ENCODE measurements at regions not wholly inside any gene's neighbourhood (a gene's known extent, or its start where the extent isn't known, plus 50 kb on each side); places are given as distances from the start of the nearest gene placed in this dataset.

GRCh38 chr11:15819679-15820286, 536.6 kb downstream of the SOX6 start (continued):
- no peak for TF ChIP-seq ZNF614 (CRISPR knock-in tag; IDR thresholded peaks at IDR 0.05; ENCODE audit: borderline replicate concordance)
- no peak for TF ChIP-seq ISL2 (CRISPR knock-in tag; IDR thresholded peaks at IDR 0.05)
- no peak for TF ChIP-seq ZNF567 (CRISPR knock-in tag; IDR thresholded peaks at IDR 0.05; ENCODE audit: borderline replicate concordance)
- TF ChIP-seq ZGPAT (CRISPR knock-in tag; IDR thresholded peaks at IDR 0.05) = no peak
- TF ChIP-seq KLF15 (CRISPR knock-in tag; IDR thresholded peaks at IDR 0.05; ENCODE audit: borderline replicate concordance) = no peak
- no peak for TF ChIP-seq JUND (CRISPR knock-in tag; IDR thresholded peaks at IDR 0.05)
- peak; percentile 38; the same call in 1 of the 2 replicates for TF ChIP-seq ZNF768 (CRISPR knock-in tag; IDR thresholded peaks at IDR 0.05)
- TF ChIP-seq ZFP82 (CRISPR knock-in tag; IDR thresholded peaks at IDR 0.05; ENCODE audit: borderline replicate concordance) = no peak
- TF ChIP-seq ZNF24 (IDR thresholded peaks at IDR 0.05) = no peak
- no peak for TF ChIP-seq TRAFD1 (CRISPR knock-in tag; IDR thresholded peaks at IDR 0.05; ENCODE audit: borderline replicate concordance)
- TF ChIP-seq POLR2AphosphoS2 (IDR thresholded peaks at IDR 0.05; ENCODE audit: low read depth, low read length) = no peak
- no peak for TF ChIP-seq NAIF1 (CRISPR knock-in tag; IDR thresholded peaks at IDR 0.05; ENCODE audit: borderline replicate concordance)
- no peak for TF ChIP-seq ZEB1 (IDR thresholded peaks at IDR 0.05; ENCODE audit: insufficient replicate concordance, low read depth)
- no peak for TF ChIP-seq TFAP4 (IDR thresholded peaks at IDR 0.05; ENCODE audit: borderline replicate concordance, low read depth)
- TF ChIP-seq ZFX (CRISPR knock-in tag; IDR thresholded peaks at IDR 0.05; ENCODE audit: low read depth) = peak; percentile 23; the same call in 1 of the 2 replicates
- TF ChIP-seq ZNF546 (CRISPR knock-in tag; conservative IDR thresholded peaks at IDR 0.05) = no peak
- TF ChIP-seq MYNN (CRISPR knock-in tag; IDR thresholded peaks at IDR 0.05; ENCODE audit: low read depth) = no peak
- no peak for TF ChIP-seq ZNF710 (CRISPR knock-in tag; IDR thresholded peaks at IDR 0.05; ENCODE audit: borderline replicate concordance)
- TF ChIP-seq SNAPC2 (CRISPR knock-in tag; IDR thresholded peaks at IDR 0.05) = no peak
- peak; percentile 79 for TF ChIP-seq STAG1 (CRISPR knock-in tag; IDR thresholded peaks at IDR 0.05)
- no peak for TF ChIP-seq ZNF747 (CRISPR knock-in tag; IDR thresholded peaks at IDR 0.05; ENCODE audit: borderline replicate concordance)
- TF ChIP-seq RFXANK (CRISPR knock-in tag; IDR thresholded peaks at IDR 0.05) = no peak
- no peak for TF ChIP-seq ZNF496 (CRISPR knock-in tag; IDR thresholded peaks at IDR 0.05; ENCODE audit: insufficient replicate concordance)
- TF ChIP-seq CHD4 (IDR thresholded peaks at IDR 0.05; ENCODE audit: borderline replicate concordance, low read length) = no peak
- TF ChIP-seq SP2 (CRISPR knock-in tag; IDR thresholded peaks at IDR 0.05) = no peak
- TF ChIP-seq PHF20 (CRISPR knock-in tag; IDR thresholded peaks at IDR 0.05) = no peak
- no peak for TF ChIP-seq ZNF777 (CRISPR knock-in tag; IDR thresholded peaks at IDR 0.05)
